CD4-positive, alpha-beta T cell treated with Interleukin-2 at 100 ng/mL for 4 hours (primary cell): ENCODE measurements at regions not wholly inside any gene's neighbourhood (a gene's known extent, or its start where the extent isn't known, plus 50 kb on each side); places are given as distances from the start of the nearest gene placed in this dataset.

Experiments used
- DNase-seq: peaks from one replicate; pipeline ENCODE4 v3.0.0-alpha.2; 2020; ENCODE audit warnings: low spot score

DNA sequence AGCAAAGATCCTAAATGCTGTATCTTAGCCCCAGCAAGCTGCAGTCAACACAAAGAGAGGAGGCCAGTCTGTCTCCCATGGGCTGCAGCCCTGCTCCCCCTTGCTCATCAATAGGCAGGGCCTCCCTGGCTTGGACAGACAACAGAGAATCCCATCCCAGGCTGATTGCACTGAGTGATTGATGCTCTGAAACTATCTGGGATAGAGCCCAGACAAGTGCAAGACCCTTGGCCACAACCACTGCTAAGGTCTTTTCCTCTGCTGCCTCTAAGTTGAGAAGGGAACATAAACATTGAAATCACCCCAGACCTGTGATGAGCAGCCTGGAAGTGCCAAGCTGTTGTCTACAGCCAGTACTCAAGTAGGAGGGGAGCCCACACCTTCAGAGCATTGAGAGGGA lies 661.0 kb upstream of the CDH18 start:
- DNase-seq, result no peak

DNA sequence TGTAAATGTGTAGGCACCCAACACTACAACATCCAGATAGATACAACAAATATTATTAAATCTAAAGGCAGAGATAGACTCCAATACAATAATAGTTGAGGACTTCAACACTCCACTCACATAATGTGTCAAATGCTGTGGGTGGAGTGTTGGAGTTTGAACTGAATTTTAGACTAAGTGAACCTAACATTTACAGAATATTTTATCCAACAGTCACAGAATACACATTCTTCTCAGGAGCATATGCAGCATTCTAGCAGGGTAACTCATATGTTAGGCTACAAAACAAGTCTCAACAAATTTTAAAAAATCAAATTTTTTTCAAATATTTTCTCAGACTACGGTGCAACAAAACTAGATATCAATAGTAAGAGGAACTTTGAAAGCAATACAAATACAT lies 648.7 kb upstream of the CDH18 start:
- no peak for DNase-seq

- DNase-seq, result no peak
Observed at GRCh38 chr5:20619591-20619990, 631.6 kb upstream of the CDH18 start.

GRCh38 chr5:20618340-20618739 lies 630.3 kb upstream of the CDH18 start:
- no peak for DNase-seq

DNA sequence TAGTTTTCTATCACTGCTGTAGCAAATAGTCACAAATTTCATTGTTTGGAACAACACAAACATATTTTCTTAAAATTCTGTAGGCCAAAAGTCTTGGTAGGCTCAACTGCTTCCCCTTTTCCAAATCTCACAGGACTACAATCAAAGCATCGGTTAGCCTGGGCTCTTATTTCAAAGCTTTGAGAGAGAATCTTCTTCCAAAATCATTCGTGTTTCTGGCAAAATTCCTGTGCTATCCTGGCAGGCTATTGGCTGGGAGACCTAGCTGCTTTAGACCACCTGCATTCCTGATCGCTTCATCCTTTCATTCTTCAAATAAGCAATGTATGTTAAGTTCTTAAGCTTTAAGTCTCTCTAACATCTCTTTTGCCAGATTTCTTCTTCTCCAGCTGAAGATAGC lies 629.8 kb upstream of the CDH18 start:
- DNase-seq, result no peak

- DNase-seq, result no peak
Observed at GRCh38 chr5:20615888-20616563, 628.0 kb upstream of the CDH18 start.

GRCh38 chr5:20611620-20612019 lies 623.6 kb upstream of the CDH18 start:
- no peak for DNase-seq

- DNase-seq, result no peak
Observed at GRCh38 chr5:20610681-20611080, 622.7 kb upstream of the CDH18 start.

- no peak for DNase-seq
Observed at GRCh38 chr5:20609126-20609525, 621.1 kb upstream of the CDH18 start.

DNA sequence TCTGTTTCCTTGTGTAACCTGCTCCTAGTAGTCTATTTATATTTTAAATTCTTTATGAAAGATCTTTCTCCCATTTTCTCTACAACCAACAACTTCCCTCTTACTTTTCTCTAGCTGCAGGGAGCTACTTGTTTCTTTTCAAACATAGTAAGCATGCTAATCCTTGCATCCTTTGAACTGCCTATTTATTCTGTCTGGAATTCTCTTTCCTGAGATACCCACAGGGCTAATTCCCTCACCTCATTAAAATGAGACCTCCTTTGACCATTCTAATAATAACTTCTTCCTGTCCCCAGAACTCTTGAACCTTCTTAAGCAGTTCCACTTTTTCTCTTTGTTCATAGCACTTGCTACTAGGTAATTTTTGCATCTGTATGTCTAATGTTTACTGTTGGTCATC lies 620.6 kb upstream of the CDH18 start:
- DNase-seq, result no peak

DNA sequence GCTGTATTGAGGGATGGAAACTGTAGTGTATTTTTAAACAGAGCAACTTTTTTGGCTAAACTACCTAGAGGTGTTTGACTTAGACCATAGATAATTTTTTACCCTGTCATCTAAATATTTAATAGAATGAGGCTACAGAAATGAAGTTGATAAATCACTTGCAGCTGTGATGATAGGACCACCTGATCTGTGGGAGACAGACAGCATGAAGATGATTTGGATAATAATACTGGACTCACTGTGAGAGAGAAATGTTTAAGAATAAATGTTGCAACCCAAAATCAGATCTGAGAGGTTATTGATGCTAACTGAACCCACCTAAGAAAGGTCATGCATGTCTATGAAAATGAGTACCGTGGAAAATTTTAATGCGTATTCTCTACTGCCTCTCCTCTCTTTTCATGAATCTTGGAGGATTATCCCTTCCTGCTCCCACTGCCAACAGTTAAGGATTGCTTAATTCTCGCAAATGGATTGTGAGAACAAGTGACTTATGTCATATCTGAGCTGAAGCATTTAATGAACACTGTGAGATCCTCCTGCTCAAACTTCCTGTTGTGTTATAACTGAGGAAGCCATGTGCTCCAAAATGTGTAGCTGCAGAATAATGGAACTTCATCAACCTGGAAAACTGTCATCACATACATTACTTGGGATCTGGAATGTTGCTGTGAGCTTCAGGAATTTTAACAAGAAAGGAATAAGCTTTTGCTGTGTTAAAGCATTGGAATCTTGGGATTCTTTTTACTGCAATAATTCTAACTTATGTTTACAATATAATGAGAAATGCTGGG lies 617.9 kb upstream of the CDH18 start:
- DNase-seq, result no peak

DNA sequence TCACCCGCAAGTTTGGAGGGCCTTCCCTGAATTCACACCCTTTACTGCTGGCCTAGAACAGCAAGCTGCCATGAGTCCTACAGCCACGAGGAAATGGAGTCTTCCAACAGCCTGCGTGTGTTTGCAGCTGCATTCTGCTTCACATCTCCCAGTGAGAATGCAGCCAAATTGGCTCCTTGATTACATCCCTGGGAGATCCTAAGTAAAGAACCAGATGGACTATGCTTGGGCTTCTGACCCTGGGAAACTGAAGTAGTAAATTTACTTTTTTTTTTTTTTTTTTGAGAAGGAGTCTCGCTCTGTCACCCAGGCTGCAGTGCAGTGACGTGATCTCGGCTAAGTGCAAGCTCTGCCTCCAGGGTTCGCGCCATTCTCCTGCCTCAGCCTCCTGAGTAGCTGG lies 617.0 kb upstream of the CDH18 start:
- no peak for DNase-seq

DNA sequence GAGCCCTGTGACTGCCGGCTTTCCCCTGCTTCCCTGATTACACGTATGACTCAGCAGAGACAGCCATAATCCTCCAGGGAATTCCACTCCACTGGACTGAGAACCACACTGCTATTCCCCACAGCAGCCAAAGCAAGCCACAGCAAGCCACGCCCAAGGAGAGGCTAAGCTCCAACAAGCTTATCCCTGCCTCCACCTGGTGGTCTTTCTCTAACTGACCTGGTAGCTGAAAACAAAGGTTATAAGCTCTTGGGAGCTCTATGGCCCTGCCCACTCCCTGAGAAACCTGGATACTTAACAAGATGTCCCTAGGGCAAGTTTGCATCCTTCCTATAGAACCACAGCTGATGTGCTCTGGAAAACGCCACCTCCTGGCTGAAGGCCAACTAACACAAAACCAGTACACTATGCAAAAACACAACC lies 613.7 kb upstream of the CDH18 start:
- DNase-seq, result no peak

GRCh38 chr5:20590356-20590755 lies 602.4 kb upstream of the CDH18 start:
- no peak for DNase-seq

DNA sequence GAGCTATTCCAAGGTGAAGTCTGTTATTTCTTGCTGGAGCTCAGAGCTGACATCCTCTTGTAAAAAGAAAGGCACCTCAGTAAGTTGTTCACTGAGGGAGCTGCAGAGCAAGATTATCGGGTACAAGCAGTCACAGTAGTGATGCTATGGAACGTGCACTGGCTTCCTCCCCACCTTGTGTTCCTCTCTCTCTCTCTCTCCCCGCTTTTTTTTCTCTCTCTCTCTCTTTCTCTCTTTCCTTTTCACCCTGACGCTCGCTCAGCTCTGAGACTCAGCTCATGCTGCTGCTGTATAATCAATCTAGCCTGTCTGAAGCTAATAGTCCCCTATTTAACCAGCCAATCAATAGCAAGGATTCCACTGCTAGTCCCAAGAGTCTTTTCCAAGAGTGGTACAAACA lies 587.6 kb upstream of the CDH18 start:
- no peak for DNase-seq

DNA sequence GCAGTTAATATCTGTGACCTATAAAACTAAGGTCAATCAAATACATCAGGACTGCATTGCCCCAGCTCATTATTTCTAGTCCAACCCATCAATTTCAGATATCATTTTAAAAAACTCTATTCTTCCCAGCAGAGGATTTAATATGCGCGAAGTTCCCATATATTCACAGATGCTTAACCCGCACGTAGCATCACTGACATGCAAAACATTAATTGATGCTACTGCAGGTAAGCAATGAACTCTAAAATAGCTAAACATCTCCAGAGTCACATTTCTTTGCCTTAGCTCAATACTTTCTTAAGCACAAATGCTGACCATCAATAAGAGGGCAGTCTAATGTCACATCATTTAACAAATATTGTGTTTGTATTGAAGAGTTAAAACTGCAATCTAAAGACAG lies 586.6 kb upstream of the CDH18 start:
- no peak for DNase-seq

DNA sequence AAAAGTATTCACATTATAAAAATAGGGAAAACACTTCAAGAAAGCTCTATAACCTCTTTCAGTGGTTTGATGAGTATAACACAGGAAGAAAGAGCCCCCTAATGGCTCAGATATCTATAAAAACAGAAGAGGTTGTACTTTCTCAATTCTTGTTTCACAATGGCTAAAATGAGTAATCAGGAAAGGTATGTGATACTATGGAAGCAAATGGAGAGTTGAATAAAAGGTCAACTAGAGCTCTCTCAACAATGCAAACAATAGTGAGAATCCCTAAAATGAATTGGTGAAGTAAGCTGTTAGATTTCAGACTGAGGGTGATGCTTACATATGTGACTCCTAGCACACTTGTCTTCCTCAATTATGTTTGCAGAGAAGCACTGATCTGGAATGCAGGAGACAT lies 584.6 kb upstream of the CDH18 start:
- no peak for DNase-seq

- no peak for DNase-seq
Observed at GRCh38 chr5:20570486-20570885, 582.5 kb upstream of the CDH18 start.

DNA sequence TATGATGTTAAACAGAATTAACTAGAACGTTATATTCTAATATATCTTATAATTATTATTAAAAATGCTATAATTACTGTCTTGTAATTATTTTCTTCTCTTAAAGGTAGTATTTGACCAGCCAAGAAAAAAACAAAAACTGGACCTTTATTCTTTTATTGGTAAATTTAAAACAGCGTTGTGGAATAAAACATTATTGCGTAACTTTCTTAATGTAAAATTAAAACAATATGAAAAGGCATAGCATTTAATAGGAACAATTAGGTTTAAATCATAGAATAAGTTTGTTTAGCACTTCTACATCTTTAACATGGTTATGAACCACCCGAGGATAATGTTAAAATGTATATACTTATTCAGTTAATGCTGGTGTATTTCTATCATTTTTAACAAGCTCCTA lies 574.5 kb upstream of the CDH18 start:
- no peak for DNase-seq

DNA sequence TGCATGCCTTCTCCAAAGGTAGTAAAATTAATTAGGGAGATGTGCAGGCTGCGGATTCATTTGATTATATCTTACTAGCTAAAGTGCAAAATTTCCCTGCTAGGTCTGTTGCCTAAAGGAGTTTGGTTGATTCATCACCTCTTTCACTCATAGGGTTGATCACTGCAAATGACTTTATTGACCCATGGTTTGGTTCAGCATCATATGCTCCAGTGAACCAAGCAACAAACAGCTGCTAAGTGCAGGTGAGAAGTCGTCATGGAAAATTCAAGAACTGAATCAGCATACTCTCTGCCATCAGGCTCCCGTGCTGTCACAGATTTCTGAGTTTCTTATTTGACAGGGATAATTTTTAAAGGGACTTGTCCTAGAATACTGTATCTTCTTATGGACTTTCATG lies 571.8 kb upstream of the CDH18 start:
- DNase-seq, result no peak

- no peak for DNase-seq
Observed at GRCh38 chr5:20556115-20556763, 568.2 kb upstream of the CDH18 start.

- no peak for DNase-seq
Observed at GRCh38 chr5:20555034-20555433, 567.0 kb upstream of the CDH18 start.

DNA sequence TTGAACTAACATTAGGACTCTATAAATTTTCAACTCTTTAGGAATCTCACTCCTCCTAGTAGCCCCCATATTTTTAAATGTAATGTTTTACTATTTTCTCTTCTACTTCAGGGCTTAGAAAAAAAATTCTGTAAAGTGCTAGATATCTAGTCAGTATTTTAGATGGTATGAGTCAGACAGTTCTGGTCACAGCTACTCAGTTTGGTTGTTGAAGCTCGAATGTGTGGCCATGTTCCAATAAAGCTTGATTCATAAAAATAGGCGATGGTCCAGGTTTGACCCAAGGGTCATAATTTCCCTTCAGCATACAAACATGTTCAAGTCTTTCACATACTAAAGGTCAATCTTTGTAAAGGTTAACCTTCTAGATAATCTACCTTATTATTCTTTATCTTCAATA lies 566.0 kb upstream of the CDH18 start:
- no peak for DNase-seq
